H9 (cell line): ENCODE measurements at regions not wholly inside any gene's neighbourhood (a gene's known extent, or its start where the extent isn't known, plus 50 kb on each side); places are given as distances from the start of the nearest gene placed in this dataset.

Experiments used
- DNase-seq: peaks from one replicate; pipeline ENCODE4 v3.0.0-alpha.2; 2017
- H2AFZ ChIP-seq: one replicate; pipeline ENCODE4 v1.6.1; 2013; ENCODE audit warnings: mild to moderate bottlenecking, low read length, control low read depth, moderate library complexity
- H2AK5ac ChIP-seq: 2 replicates; pipeline ENCODE4 v1.6.1; 2013; ENCODE audit warnings: low read length, control low read depth, mixed read lengths; ENCODE audit not compliant: insufficient read length
- H2BK120ac ChIP-seq: one replicate; pipeline ENCODE4 v1.6.1; 2013; ENCODE audit warnings: low read depth, mild to moderate bottlenecking, low read length, control low read depth, inconsistent platforms; ENCODE audit not compliant: poor library complexity, severe bottlenecking
- H2BK12ac ChIP-seq: 2 replicates; pipeline ENCODE4 v1.6.1; 2013; ENCODE audit warnings: low read length, control low read depth, mixed read lengths, low read depth; ENCODE audit not compliant: insufficient read length
- H2BK15ac ChIP-seq: 2 replicates; pipeline ENCODE4 v1.6.1; 2013; ENCODE audit warnings: low read depth, low read length, control low read depth
- H2BK20ac ChIP-seq: one replicate; pipeline ENCODE4 v1.6.1; 2013; ENCODE audit warnings: low read depth, mild to moderate bottlenecking, low read length, control low read depth, inconsistent platforms; ENCODE audit not compliant: poor library complexity, severe bottlenecking
- H2BK5ac ChIP-seq: 2 replicates; pipeline ENCODE4 v1.6.1; 2013; ENCODE audit warnings: low read length, control low read depth, mixed read lengths; ENCODE audit not compliant: insufficient read length
- H3K14ac ChIP-seq: 2 replicates; pipeline ENCODE4 v1.6.1; 2013; ENCODE audit warnings: low read length, control low read depth; ENCODE audit not compliant: insufficient read depth
- H3K18ac ChIP-seq: 2 replicates; pipeline ENCODE4 v1.6.1; 2013; ENCODE audit warnings: low read depth, mild to moderate bottlenecking, mixed read lengths, low read length, control low read depth; ENCODE audit not compliant: insufficient read length
- H3K23ac ChIP-seq: 2 replicates; pipeline ENCODE4 v1.6.1; 2013; ENCODE audit warnings: low read length, control low read depth, mixed read lengths, low read depth; ENCODE audit not compliant: insufficient read length
- H3K23me2 ChIP-seq: 2 replicates; pipeline ENCODE4 v1.6.1; 2013; ENCODE audit warnings: low read depth, mild to moderate bottlenecking, mixed read lengths, low read length, control low read depth; ENCODE audit not compliant: insufficient read length, poor library complexity, severe bottlenecking
- H3K27ac ChIP-seq: 2 replicates; pipeline ENCODE4 v1.5.1; 2013; ENCODE audit warnings: low read length, control low read depth, mixed read lengths, low read depth; ENCODE audit not compliant: insufficient read length
- H3K27me3 ChIP-seq: 2 replicates; pipeline ENCODE4 v1.6.1; 2013; ENCODE audit warnings: low read length, control low read depth, inconsistent platforms; ENCODE audit not compliant: insufficient read depth
- H3K4ac ChIP-seq: 2 replicates; pipeline ENCODE4 v1.6.1; 2013; ENCODE audit warnings: low read depth, mild to moderate bottlenecking, control low read depth, inconsistent platforms, low read length, moderate library complexity
- H3K4me1 ChIP-seq: 2 replicates; pipeline ENCODE4 v1.6.1; 2013; ENCODE audit warnings: low read length, control low read depth, inconsistent platforms; ENCODE audit not compliant: insufficient read depth
- H3K4me2 ChIP-seq: 2 replicates; pipeline ENCODE4 v1.6.1; 2013; ENCODE audit warnings: low read length, control low read depth, mixed read lengths; ENCODE audit not compliant: insufficient read length, insufficient read depth
- H3K56ac ChIP-seq: 2 replicates; pipeline ENCODE4 v1.6.1; 2013; ENCODE audit warnings: low read depth, mild to moderate bottlenecking, mixed read lengths, low read length, control low read depth; ENCODE audit not compliant: insufficient read length
- H3K79me1 ChIP-seq: 2 replicates; pipeline ENCODE4 v1.6.1; 2013; ENCODE audit warnings: low read depth, mild to moderate bottlenecking, moderate library complexity, low read length, control low read depth, inconsistent platforms; ENCODE audit not compliant: insufficient read depth, poor library complexity, severe bottlenecking
- H3K79me2 ChIP-seq: 2 replicates; pipeline ENCODE4 v1.6.1; 2013; ENCODE audit warnings: low read length, control low read depth, inconsistent platforms; ENCODE audit not compliant: insufficient read depth
- H3K9ac ChIP-seq: 2 replicates; pipeline ENCODE4 v1.6.1; 2013; ENCODE audit warnings: low read length, control low read depth, mixed read lengths; ENCODE audit not compliant: insufficient read length; ENCODE audit errors: extremely low read depth
- H3K9me3 ChIP-seq: one replicate; pipeline ENCODE4 v1.6.1; 2013; ENCODE audit warnings: low read depth, low read length, inconsistent platforms; ENCODE audit not compliant: control insufficient read depth
- H3T11ph ChIP-seq: one replicate; pipeline ENCODE4 v1.6.1; 2013; ENCODE audit warnings: mild to moderate bottlenecking, low read length, control low read depth, inconsistent platforms
- H4K20me1 ChIP-seq: one replicate; pipeline ENCODE4 v1.6.1; 2013; ENCODE audit not compliant: control insufficient read depth, insufficient read length, insufficient read depth
- H4K5ac ChIP-seq: 2 replicates; pipeline ENCODE4 v1.6.1; 2013; ENCODE audit warnings: low read depth, mild to moderate bottlenecking, mixed read lengths, low read length, control low read depth; ENCODE audit not compliant: insufficient read length
- H4K8ac ChIP-seq: replicated peaks from 2 replicates; pipeline ENCODE4 v1.6.1; 2013; ENCODE audit warnings: low read length, control low read depth, mixed read lengths, low read depth; ENCODE audit not compliant: insufficient read length
- H4K91ac ChIP-seq: 2 replicates; pipeline ENCODE4 v1.6.1; 2013; ENCODE audit warnings: low read depth, mild to moderate bottlenecking, moderate library complexity, mixed read lengths, low read length, control low read depth; ENCODE audit not compliant: insufficient read length
- H3K27ac Mint-ChIP-seq, 3 experiments: 2 replicates in 2 of 3; 3 replicates in 1 of 3; pipeline ENCODE4 v1.8.0; 2020 to 2021; ENCODE audit warnings: mixed read lengths in 3 of 3, mild to moderate bottlenecking in 1 of 3, moderate library complexity in 1 of 3
- H3K27me3 Mint-ChIP-seq: 2 replicates; pipeline ENCODE4 v1.8.0; 2021; ENCODE audit warnings: low read depth, mild to moderate bottlenecking, moderate library complexity, mixed read lengths
- H3K36me3 Mint-ChIP-seq, 3 experiments: 2 replicates in 2 of 3; 3 replicates in 1 of 3; pipeline ENCODE4 v1.8.0; 2020 to 2021; ENCODE audit warnings: low read depth in 3 of 3, mixed read lengths in 3 of 3; ENCODE audit not compliant: insufficient read depth in 1 of 3
- H3K4me1 Mint-ChIP-seq, 2 experiments: 2 replicates each; pipeline ENCODE4 v1.8.0; 2020; ENCODE audit warnings: mixed read lengths in 2 of 2
- H3K4me3 Mint-ChIP-seq, 2 experiments: 2 replicates in 1 of 2; 3 replicates in 1 of 2; pipeline ENCODE4 v1.8.0; 2020 to 2021; ENCODE audit warnings: mild to moderate bottlenecking in 2 of 2, mixed read lengths in 2 of 2, moderate library complexity in 1 of 2
- H3K9me3 Mint-ChIP-seq, 2 experiments: 2 replicates in 1 of 2; 3 replicates in 1 of 2; pipeline ENCODE4 v1.8.0; 2020; ENCODE audit warnings: mild to moderate bottlenecking in 2 of 2, mixed read lengths in 2 of 2, moderate library complexity in 1 of 2
- WGBS: extraction: QIAGEN DNeasy Blood & Tissue Kit; methylation state at CpG from one replicate; pipeline ENCODE4 v1.1.7; 2013; ENCODE audit warnings: missing lambda C conversion rate, low lambda C conversion rate, mixed read lengths; ENCODE audit not compliant: insufficient read length; ENCODE audit errors: extremely low coverage; 5-methylcytosine and 5-hydroxymethylcytosine counted together
- TF ChIP-seq, protein P1 (sequence below): fragments of 200-600 bp; sonication (generic); conservative IDR thresholded peaks from 3 replicates; pipeline ENCODE4 v1.8.0; 2021; ENCODE audit warnings: antibody characterized with exemption, mild to moderate bottlenecking

DNA sequence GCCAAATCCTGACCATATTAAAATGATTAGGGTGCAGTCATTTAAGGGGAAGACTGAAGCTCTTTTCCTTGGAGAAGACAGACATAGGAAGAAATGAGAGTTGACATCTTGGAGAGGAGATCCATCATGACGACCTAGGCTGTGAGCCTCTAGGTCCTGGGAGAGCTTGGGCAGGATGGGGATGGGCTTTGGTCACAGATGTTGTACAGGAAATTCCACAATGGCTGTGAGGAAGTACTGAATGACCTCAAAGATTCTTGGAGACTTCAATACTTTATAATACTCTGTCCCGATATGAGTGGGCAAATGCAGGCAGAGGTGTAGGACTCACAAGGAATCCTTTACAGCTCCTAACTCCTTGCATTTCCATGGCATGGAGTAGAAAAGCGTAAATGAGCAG lies 204.9 kb upstream of the FRMD6 start:
- Histone ChIP-seq H3K9ac (no peak overlapping the region), H2BK20ac (no peak overlapping the region), H3K4me1 (no peaks in the 10 kb centered on the region), H3K79me1 (no peaks in the 10 kb centered on the region), H3K9me3 (no peaks in the 10 kb centered on the region), H3K27ac (no peak overlapping the region), H3K4ac (no peak overlapping the region), H2AFZ (no peak overlapping the region), H3K18ac (no peak overlapping the region), H3K27me3 (no peaks in the 10 kb centered on the region), H4K8ac (no peak overlapping the region), H2BK12ac (no peak overlapping the region), H4K91ac (no peak overlapping the region), H4K5ac (no peak overlapping the region), H2AK5ac (no peak overlapping the region), H3K4me2 (no peak overlapping the region), H3K56ac (no peak overlapping the region), H3K23ac (no peak overlapping the region), H2BK15ac (no peak overlapping the region), H2BK120ac (no peak overlapping the region), H2BK5ac (no peak overlapping the region), H3T11ph (no peak overlapping the region), H3K23me2 (no peaks in the 10 kb centered on the region), H3K14ac (no peak overlapping the region), H4K20me1 (no peaks in the 10 kb centered on the region), H3K79me2 (no peaks in the 10 kb centered on the region)
- Mint-ChIP-seq H3K9me3 (no peaks in the 10 kb centered on the region), H3K4me1 (peaks cover 2 to 6% of the 10 kb centered on the region in 2 experiments), H3K4me3 (no peak overlapping the region), H3K27me3 (peaks cover 3% of the 10 kb centered on the region; the same call in 1 of the 2 replicates), H3K27ac (no peak overlapping the region), H3K36me3 (no peaks in the 10 kb centered on the region)
- TF ChIP-seq, protein P1, sequence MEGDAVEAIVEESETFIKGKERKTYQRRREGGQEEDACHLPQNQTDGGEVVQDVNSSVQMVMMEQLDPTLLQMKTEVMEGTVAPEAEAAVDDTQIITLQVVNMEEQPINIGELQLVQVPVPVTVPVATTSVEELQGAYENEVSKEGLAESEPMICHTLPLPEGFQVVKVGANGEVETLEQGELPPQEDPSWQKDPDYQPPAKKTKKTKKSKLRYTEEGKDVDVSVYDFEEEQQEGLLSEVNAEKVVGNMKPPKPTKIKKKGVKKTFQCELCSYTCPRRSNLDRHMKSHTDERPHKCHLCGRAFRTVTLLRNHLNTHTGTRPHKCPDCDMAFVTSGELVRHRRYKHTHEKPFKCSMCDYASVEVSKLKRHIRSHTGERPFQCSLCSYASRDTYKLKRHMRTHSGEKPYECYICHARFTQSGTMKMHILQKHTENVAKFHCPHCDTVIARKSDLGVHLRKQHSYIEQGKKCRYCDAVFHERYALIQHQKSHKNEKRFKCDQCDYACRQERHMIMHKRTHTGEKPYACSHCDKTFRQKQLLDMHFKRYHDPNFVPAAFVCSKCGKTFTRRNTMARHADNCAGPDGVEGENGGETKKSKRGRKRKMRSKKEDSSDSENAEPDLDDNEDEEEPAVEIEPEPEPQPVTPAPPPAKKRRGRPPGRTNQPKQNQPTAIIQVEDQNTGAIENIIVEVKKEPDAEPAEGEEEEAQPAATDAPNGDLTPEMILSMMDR, result no peak
- DNase-seq, result no peak
- WGBS, result no CpG with 5 or more reads among the region's 3 CpGs
